GM20000 (cell line): ENCODE measurements at regions not wholly inside any gene's neighbourhood (a gene's known extent, or its start where the extent isn't known, plus 50 kb on each side); places are given as distances from the start of the nearest gene placed in this dataset.

Experiments
- DNase-seq: peaks from one replicate; pipeline ENCODE4 v3.0.0; 2012; ENCODE audit warnings: low spot score
- CTCF ChIP-seq: IDR thresholded peaks from 2 replicates; pipeline ENCODE4 v1.5.1; 2012; ENCODE audit warnings: mild to moderate bottlenecking, control low read depth; ENCODE audit errors: extremely low read depth, missing control alignments

- DNase-seq: no peak
- no peak for TF ChIP-seq CTCF
Observed at GRCh38 chr4:181431006-181431405, 812.2 kb upstream of the TENM3 start.

GRCh38 chr4:181431661-181432060 lies 811.5 kb upstream of the TENM3 start:
- TF ChIP-seq CTCF: no peak
- DNase-seq: no peak

- no peak for DNase-seq
- TF ChIP-seq CTCF: no peak
Observed at GRCh38 chr4:181432335-181432734, 810.9 kb upstream of the TENM3 start.

- no peak for TF ChIP-seq CTCF
- DNase-seq: no peak
Observed at GRCh38 chr4:181437895-181438294, 805.3 kb upstream of the TENM3 start.

GRCh38 chr4:181438641-181439040 lies 804.6 kb upstream of the TENM3 start:
- DNase-seq: no peak
- TF ChIP-seq CTCF: no peak

GRCh38 chr4:181443021-181443420 lies 800.2 kb upstream of the TENM3 start:
- TF ChIP-seq CTCF: no peak
- DNase-seq: no peak

GRCh38 chr4:181465826-181466225 lies 777.4 kb upstream of the TENM3 start:
- no peak for TF ChIP-seq CTCF
- no peak for DNase-seq

- no peak for TF ChIP-seq CTCF
- no peak for DNase-seq
Observed at GRCh38 chr4:181468451-181468850, 774.8 kb upstream of the TENM3 start.
